Stimulated activated CD8-positive, alpha-beta memory T cell treated with anti-CD3 and anti-CD28 coated beads, Interleukin-4, amount 100 ng/mL, for 4 hours (primary cell): ENCODE measurements at regions not wholly inside any gene's neighbourhood (a gene's known extent, or its start where the extent isn't known, plus 50 kb on each side); places are given as distances from the start of the nearest gene placed in this dataset.

Experiments
- DNase-seq, 2 donors: peaks; one replicate each; pipeline ENCODE4 v3.0.0-alpha.2; 2020; ENCODE audit warnings: low read depth in 2 of 2, low spot score in 1 of 2

GRCh38 chr2:239477591-239477990 is 76.8 kb upstream of the HDAC4 start:
- no peak for DNase-seq

GRCh38 chr2:239476757-239477585 is 76.2 kb upstream of the HDAC4 start:
- no peak for DNase-seq

- DNase-seq = no peak
Observed at GRCh38 chr2:239476029-239476756, 75.4 kb upstream of the HDAC4 start.

- DNase-seq = no peak
Observed at GRCh38 chr2:239475161-239476028, 74.6 kb upstream of the HDAC4 start.

- DNase-seq = no peak
Observed at GRCh38 chr2:239473211-239473805, 72.5 kb upstream of the HDAC4 start.

GRCh38 chr2:239472235-239472775 is 71.5 kb upstream of the HDAC4 start:
- no peak for DNase-seq

- no peak for DNase-seq
Observed at GRCh38 chr2:239471011-239471792, 70.4 kb upstream of the HDAC4 start.

- no peak for DNase-seq
Observed at GRCh38 chr2:239470151-239470900, 69.5 kb upstream of the HDAC4 start.

- no peak for DNase-seq
Observed at GRCh38 chr2:239469106-239469960, 68.5 kb upstream of the HDAC4 start.

- no peak for DNase-seq
Observed at GRCh38 chr2:239468491-239469105, 67.8 kb upstream of the HDAC4 start.

GRCh38 chr2:239467956-239468490 is 67.2 kb upstream of the HDAC4 start:
- DNase-seq = no peak

- no peak for DNase-seq
Observed at GRCh38 chr2:239467281-239467955, 66.6 kb upstream of the HDAC4 start.

- no peak for DNase-seq
Observed at GRCh38 chr2:239466755-239467271, 66.0 kb upstream of the HDAC4 start.

- DNase-seq = no peak
Observed at GRCh38 chr2:239466061-239466754, 65.4 kb upstream of the HDAC4 start.

GRCh38 chr2:239465017-239466001 is 64.5 kb upstream of the HDAC4 start:
- no peak for DNase-seq
